ENCODE measurements at regions not wholly inside any gene's neighbourhood (a gene's known extent, or its start where the extent isn't known, plus 50 kb on each side); places are given as distances from the start of the nearest gene placed in this dataset.

- H3K18ac ChIP-seq (ENCODE audit: low read length): peak overlapping the region; percentile 49
- H3K27me3 ChIP-seq (ENCODE audit: control insufficient read depth in 3 of 3, insufficient read depth in 3 of 3, low read depth in 1 of 3, low read length in 3 of 3): peaks cover 0 to 8% (median 0%) of the 10 kb centered on the region in 3 experiments
- no peak overlapping the region for H3K23ac ChIP-seq (ENCODE audit: low read depth, low read length, poor library complexity)
- no CpG with 5 or more reads among the region's 8 CpGs for WGBS, 2 donors (ENCODE audit: extremely low coverage in 2 of 2, insufficient read length in 2 of 2, insufficient replicate concordance in 1 of 2)
- H2BK120ac ChIP-seq (ENCODE audit: low read depth, low read length): no peak overlapping the region
- peaks cover 0 to 4% of the 10 kb centered on the region in 2 donors for H3K4me1 ChIP-seq (ENCODE audit: control insufficient read depth in 2 of 2, insufficient read depth in 1 of 2, low read depth in 1 of 2, low read length in 2 of 2)
- no peak overlapping the region for H3K4me3 ChIP-seq (ENCODE audit: low read length in 2 of 2)
- H2BK12ac ChIP-seq (ENCODE audit: low read length): no peak overlapping the region
- H3K27ac ChIP-seq (replicated peaks; ENCODE audit: low read length): no peak overlapping the region
- H2AFZ ChIP-seq (ENCODE audit: low read length): no peak overlapping the region
- H3K9me3 ChIP-seq (replicated peaks in 1 of 2; ENCODE audit: control insufficient read depth in 2 of 2, insufficient read depth in 1 of 2, low read depth in 1 of 2, low read length in 2 of 2): no peaks in the 10 kb centered on the region
- no peak overlapping the region for H3K4ac ChIP-seq (ENCODE audit: low read length)
- H3K79me1 ChIP-seq (ENCODE audit: low read depth, low read length): no peaks in the 10 kb centered on the region
- no peak overlapping the region for H3K4me2 ChIP-seq (ENCODE audit: insufficient read depth, low read length, poor library complexity, severe bottlenecking)
- no peak overlapping the region for H2BK15ac ChIP-seq (ENCODE audit: low read length)
- no peaks in the 10 kb centered on the region for H3K36me3 ChIP-seq (replicated peaks in 1 of 2; ENCODE audit: control insufficient read depth in 2 of 2, insufficient read depth in 2 of 2, low read length in 2 of 2)
- H2AK5ac ChIP-seq (ENCODE audit: low read depth, low read length): no peak overlapping the region
- H3K14ac ChIP-seq (ENCODE audit: low read length): no peak overlapping the region
- no peak overlapping the region for H2BK5ac ChIP-seq (ENCODE audit: low read length)
- no peak for DNase-seq (ENCODE audit: low spot score)
- H4K8ac ChIP-seq (ENCODE audit: low read depth, low read length): no peak overlapping the region
- no peak overlapping the region for H4K91ac ChIP-seq (ENCODE audit: low read depth, low read length, poor library complexity)
- no peak overlapping the region for H3K9ac ChIP-seq (ENCODE audit: low read depth, low read length, poor library complexity)
Observed at GRCh38 chr19:28915737-28916460, 297.1 kb downstream of the UQCRFS1 start.

GRCh38 chr19:28915202-28915601 lies 297.7 kb downstream of the UQCRFS1 start:
- no peak overlapping the region for H3K9ac ChIP-seq (ENCODE audit: low read depth, low read length, poor library complexity)
- WGBS, 2 donors (ENCODE audit: extremely low coverage in 2 of 2, insufficient read length in 2 of 2, insufficient replicate concordance in 1 of 2): no CpG with 5 or more reads among the region's 3 CpGs
- H2AK5ac ChIP-seq (ENCODE audit: low read depth, low read length): no peak overlapping the region
- no peak overlapping the region for H3K4ac ChIP-seq (ENCODE audit: low read length)
- H2BK15ac ChIP-seq (ENCODE audit: low read length): no peak overlapping the region
- H3K18ac ChIP-seq (ENCODE audit: low read length): no peak overlapping the region
- no peak overlapping the region for H3K4me3 ChIP-seq (ENCODE audit: low read length in 2 of 2)
- no peak overlapping the region for H2BK5ac ChIP-seq (ENCODE audit: low read length)
- H3K27me3 ChIP-seq (ENCODE audit: control insufficient read depth in 3 of 3, insufficient read depth in 3 of 3, low read depth in 1 of 3, low read length in 3 of 3): peaks cover 0 to 2% (median 0%) of the 10 kb centered on the region in 3 experiments
- peaks cover 0 to 2% of the 10 kb centered on the region in 2 donors for H3K4me1 ChIP-seq (ENCODE audit: control insufficient read depth in 2 of 2, insufficient read depth in 1 of 2, low read depth in 1 of 2, low read length in 2 of 2)
- H3K9me3 ChIP-seq (replicated peaks in 1 of 2; ENCODE audit: control insufficient read depth in 2 of 2, insufficient read depth in 1 of 2, low read depth in 1 of 2, low read length in 2 of 2): no peaks in the 10 kb centered on the region
- no peak overlapping the region for H3K14ac ChIP-seq (ENCODE audit: low read length)
- no peak overlapping the region for H2BK12ac ChIP-seq (ENCODE audit: low read length)
- no peak overlapping the region for H2BK120ac ChIP-seq (ENCODE audit: low read depth, low read length)
- H4K91ac ChIP-seq (ENCODE audit: low read depth, low read length, poor library complexity): no peak overlapping the region
- H4K8ac ChIP-seq (ENCODE audit: low read depth, low read length): no peak overlapping the region
- no peak for DNase-seq (ENCODE audit: low spot score)
- no peak overlapping the region for H3K27ac ChIP-seq (replicated peaks; ENCODE audit: low read length)
- H3K36me3 ChIP-seq (replicated peaks in 1 of 2; ENCODE audit: control insufficient read depth in 2 of 2, insufficient read depth in 2 of 2, low read length in 2 of 2): no peaks in the 10 kb centered on the region
- H3K79me1 ChIP-seq (ENCODE audit: low read depth, low read length): no peaks in the 10 kb centered on the region
- H3K4me2 ChIP-seq (ENCODE audit: insufficient read depth, low read length, poor library complexity, severe bottlenecking): no peak overlapping the region
- H3K23ac ChIP-seq (ENCODE audit: low read depth, low read length, poor library complexity): no peak overlapping the region
- H2AFZ ChIP-seq (ENCODE audit: low read length): no peak overlapping the region

- no peaks in the 10 kb centered on the region for H3K9me3 ChIP-seq (replicated peaks in 1 of 2; ENCODE audit: control insufficient read depth in 2 of 2, insufficient read depth in 1 of 2, low read depth in 1 of 2, low read length in 2 of 2)
- H2BK5ac ChIP-seq (ENCODE audit: low read length): no peak overlapping the region
- peaks cover 0 to 1% of the 10 kb centered on the region in 2 donors for H3K4me1 ChIP-seq (ENCODE audit: control insufficient read depth in 2 of 2, insufficient read depth in 1 of 2, low read depth in 1 of 2, low read length in 2 of 2)
- peaks cover 0 to under 1% (median 0%) of the 10 kb centered on the region in 3 experiments for H3K27me3 ChIP-seq (ENCODE audit: control insufficient read depth in 3 of 3, insufficient read depth in 3 of 3, low read depth in 1 of 3, low read length in 3 of 3)
- no peak overlapping the region for H2BK15ac ChIP-seq (ENCODE audit: low read length)
- no peak overlapping the region for H3K4me3 ChIP-seq (ENCODE audit: low read length in 2 of 2)
- H4K8ac ChIP-seq (ENCODE audit: low read depth, low read length): no peak overlapping the region
- H3K14ac ChIP-seq (ENCODE audit: low read length): no peak overlapping the region
- no peak overlapping the region for H2AFZ ChIP-seq (ENCODE audit: low read length)
- H2BK12ac ChIP-seq (ENCODE audit: low read length): no peak overlapping the region
- H3K4ac ChIP-seq (ENCODE audit: low read length): no peak overlapping the region
- no peak overlapping the region for H4K91ac ChIP-seq (ENCODE audit: low read depth, low read length, poor library complexity)
- DNase-seq (ENCODE audit: low spot score): no peak
- no peaks in the 10 kb centered on the region for H3K79me1 ChIP-seq (ENCODE audit: low read depth, low read length)
- no peak overlapping the region for H2BK120ac ChIP-seq (ENCODE audit: low read depth, low read length)
- H3K36me3 ChIP-seq (replicated peaks in 1 of 2; ENCODE audit: control insufficient read depth in 2 of 2, insufficient read depth in 2 of 2, low read length in 2 of 2): no peaks in the 10 kb centered on the region
- no peak overlapping the region for H3K27ac ChIP-seq (replicated peaks; ENCODE audit: low read length)
- no peak overlapping the region for H2AK5ac ChIP-seq (ENCODE audit: low read depth, low read length)
- no peak overlapping the region for H3K23ac ChIP-seq (ENCODE audit: low read depth, low read length, poor library complexity)
- peak overlapping the region; percentile 27 for H3K18ac ChIP-seq (ENCODE audit: low read length)
- no peak overlapping the region for H3K9ac ChIP-seq (ENCODE audit: low read depth, low read length, poor library complexity)
- no peak overlapping the region for H3K4me2 ChIP-seq (ENCODE audit: insufficient read depth, low read length, poor library complexity, severe bottlenecking)
Observed at GRCh38 chr19:28914173-28914572, 298.8 kb downstream of the UQCRFS1 start.

- H4K8ac ChIP-seq (ENCODE audit: low read depth, low read length): no peak overlapping the region
- no peak overlapping the region for H3K4ac ChIP-seq (ENCODE audit: low read length)
- DNase-seq (ENCODE audit: low spot score): no peak
- no peak overlapping the region for H4K91ac ChIP-seq (ENCODE audit: low read depth, low read length, poor library complexity)
- no peaks in the 10 kb centered on the region for H3K36me3 ChIP-seq (replicated peaks in 1 of 2; ENCODE audit: control insufficient read depth in 2 of 2, insufficient read depth in 2 of 2, low read length in 2 of 2)
- H2AFZ ChIP-seq (ENCODE audit: low read length): no peak overlapping the region
- H2AK5ac ChIP-seq (ENCODE audit: low read depth, low read length): no peak overlapping the region
- H2BK12ac ChIP-seq (ENCODE audit: low read length): no peak overlapping the region
- no peak overlapping the region for H3K9ac ChIP-seq (ENCODE audit: low read depth, low read length, poor library complexity)
- H3K4me2 ChIP-seq (ENCODE audit: insufficient read depth, low read length, poor library complexity, severe bottlenecking): no peak overlapping the region
- H3K4me3 ChIP-seq (ENCODE audit: low read length in 2 of 2): no peak overlapping the region
- no peak overlapping the region for H3K18ac ChIP-seq (ENCODE audit: low read length)
- no peak overlapping the region for H3K14ac ChIP-seq (ENCODE audit: low read length)
- H3K4me1 ChIP-seq (ENCODE audit: control insufficient read depth in 2 of 2, insufficient read depth in 1 of 2, low read depth in 1 of 2, low read length in 2 of 2): peaks cover 0 to 1% of the 10 kb centered on the region in 2 donors
- H3K27ac ChIP-seq (replicated peaks; ENCODE audit: low read length): no peak overlapping the region
- no peak overlapping the region for H2BK120ac ChIP-seq (ENCODE audit: low read depth, low read length)
- WGBS, 2 donors (ENCODE audit: extremely low coverage in 2 of 2, insufficient read length in 2 of 2, insufficient replicate concordance in 1 of 2): no CpG with 5 or more reads among the region's 6 CpGs
- no peaks in the 10 kb centered on the region for H3K9me3 ChIP-seq (replicated peaks in 1 of 2; ENCODE audit: control insufficient read depth in 2 of 2, insufficient read depth in 1 of 2, low read depth in 1 of 2, low read length in 2 of 2)
- no peak overlapping the region for H2BK5ac ChIP-seq (ENCODE audit: low read length)
- H3K23ac ChIP-seq (ENCODE audit: low read depth, low read length, poor library complexity): no peak overlapping the region
- H3K79me1 ChIP-seq (ENCODE audit: low read depth, low read length): no peaks in the 10 kb centered on the region
- no peak overlapping the region for H2BK15ac ChIP-seq (ENCODE audit: low read length)
- no peaks in the 10 kb centered on the region for H3K27me3 ChIP-seq (ENCODE audit: control insufficient read depth in 3 of 3, insufficient read depth in 3 of 3, low read depth in 1 of 3, low read length in 3 of 3)
Observed at GRCh38 chr19:28913626-28914025, 299.3 kb downstream of the UQCRFS1 start.

Data from neuronal stem cell (in vitro differentiated cells).